HepG2 (cell line): ENCODE measurements at regions not wholly inside any gene's neighbourhood (a gene's known extent, or its start where the extent isn't known, plus 50 kb on each side); places are given as distances from the start of the nearest gene placed in this dataset.
"Not testable (repeated sequence)": the region's sequence is repeated elsewhere in the genome, so short reads cannot be mapped to it uniquely, and the experiment has no call there.

Experiments used
- ATAC-seq: fragments of 200-7000 bp; cut with Tn5 transposase; 3 replicates; pipeline ENCODE4 v1.9.1; 2020; ENCODE audit warnings: mild to moderate bottlenecking, moderate library complexity
- BruUV-seq: library from RNA; stranded (reverse); fragments of 400-500 nt; replicated peaks from 2 replicates; lab custom pipeline; 2021; lab: Mats Ljungman, UMichigan
- CTCF ChIA-PET: fragments of 300-600 bp; formaldehyde crosslinking; extraction: SDS; loops from one replicate; lab custom pipeline; 2021; ENCODE audit warnings: low total read pairs, inconsistent platforms, low intra/inter-chr PET ratio; lab: Yijun Ruan, JAX
- POLR2A ChIA-PET: fragments of 350-600 bp; sonication (Branson Sonifier 250); formaldehyde crosslinking; loops from one replicate; lab custom pipeline; 2020; ENCODE audit warnings: antibody characterized with exemption, inconsistent platforms; lab: Yijun Ruan, JAX
- DNase-seq: peaks from one replicate; pipeline ENCODE4 v3.0.0-alpha.2; 2015; ENCODE audit warnings: low spot score
- FAIRE-seq: peaks from 3 replicates; lab custom pipeline; 2011; peaks lifted over from hg19 to GRCh38; lab: Jason Lieb, UNC
- H2AFZ ChIP-seq: one replicate; pipeline ENCODE4 v1.6.1; 2011; ENCODE audit warnings: low read length, inconsistent platforms
- H3K27ac ChIP-seq: fragments of 300-600 bp; 3 replicates; pipeline ENCODE4 v1.8.0; 2011; ENCODE audit warnings: mixed run types, mild to moderate bottlenecking, mixed read lengths, low read length, inconsistent platforms; ENCODE audit not compliant: insufficient read depth; ENCODE audit errors: extremely low read length
- H3K27me3 ChIP-seq, 2 experiments: fragments of 200-600 bp in 1 of 2; 2 replicates in 1 of 2; 3 replicates in 1 of 2; pipeline versions ENCODE4 v1.6.0 to v1.8.0; 2011; ENCODE audit warnings: low read length in 2 of 2, mild to moderate bottlenecking in 2 of 2, moderate library complexity in 2 of 2, inconsistent platforms in 1 of 2; ENCODE audit not compliant: insufficient read depth in 2 of 2, control insufficient read depth in 1 of 2
- H3K36me3 ChIP-seq, 2 experiments: fragments of 200-600 bp in 1 of 2; replicated peaks in 1 of 2; 2 replicates in 1 of 2; 3 replicates in 1 of 2; pipeline versions ENCODE4 v1.5.1 to v1.8.0; 2011; ENCODE audit warnings: low read length in 2 of 2, inconsistent platforms in 1 of 2; ENCODE audit not compliant: insufficient read depth in 2 of 2, control insufficient read depth in 1 of 2
- H3K4me1 ChIP-seq: 2 replicates; pipeline ENCODE4 v1.5.1; 2012; ENCODE audit warnings: low read length, inconsistent platforms; ENCODE audit not compliant: insufficient read depth
- H3K4me2 ChIP-seq: 2 replicates; pipeline ENCODE4 v1.6.0; 2011; ENCODE audit warnings: low read depth, low read length, inconsistent platforms
- H3K4me3 ChIP-seq, 3 experiments: fragments of 200-600 bp in 1 of 3; sonication (generic), shearing (Covaris generic) in 1 of 3; replicated peaks in 1 of 3; 2 replicates each; pipeline ENCODE4 v1.5.1; 2011 to 2016; ENCODE audit warnings: low read length in 3 of 3, inconsistent platforms in 2 of 3, low read depth in 2 of 3, mild to moderate bottlenecking in 2 of 3, control low read depth in 1 of 3, mixed read lengths in 1 of 3; ENCODE audit not compliant: insufficient read depth in 1 of 3
- H3K79me2 ChIP-seq: one replicate; pipeline ENCODE4 v1.6.1; 2011; ENCODE audit warnings: low read length, inconsistent platforms; ENCODE audit not compliant: insufficient read depth
- H3K9ac ChIP-seq: 2 replicates; pipeline ENCODE4 v1.6.0; 2011; ENCODE audit warnings: mild to moderate bottlenecking, low read depth, low read length, inconsistent platforms; ENCODE audit not compliant: insufficient read depth
- H3K9me3 ChIP-seq: 2 replicates; pipeline ENCODE4 v1.5.1; 2012; ENCODE audit warnings: mild to moderate bottlenecking, low read length
- H4K20me1 ChIP-seq: 2 replicates; pipeline ENCODE4 v1.6.0; 2011; ENCODE audit warnings: inconsistent platforms, mild to moderate bottlenecking, low read length, moderate library complexity; ENCODE audit not compliant: insufficient read depth
- ETV5 ChIP-seq: IDR thresholded peaks from 2 replicates; pipeline ENCODE4 v1.6.1; 2018; ENCODE audit warnings: missing biosample characterization, missing genetic modification reagents, inconsistent platforms, borderline replicate concordance
- HOXA9 ChIP-seq: sonication (generic); formaldehyde crosslinking; IDR thresholded peaks from 2 replicates; pipeline ENCODE4 v1.8.1; 2022; ENCODE audit warnings: missing genetic modification reagents, mild to moderate bottlenecking, moderate library complexity, borderline replicate concordance
- SSRP1 ChIP-seq: IDR thresholded peaks from 2 replicates; pipeline ENCODE4 v1.6.1; 2016; ENCODE audit warnings: control low read depth
- TBX3 ChIP-seq: fragments of 450-650 bp; IDR thresholded peaks from 2 replicates; pipeline ENCODE4 v1.6.1; 2017; ENCODE audit warnings: antibody characterized with exemption, mild to moderate bottlenecking, inconsistent platforms, borderline replicate concordance
- ZNF260 ChIP-seq: sonication (generic); formaldehyde crosslinking; IDR thresholded peaks from 2 replicates; pipeline ENCODE4 v1.4.0; 2020; ENCODE audit warnings: missing genetic modification reagents, low read depth, mild to moderate bottlenecking, borderline replicate concordance
- ZNF672 ChIP-seq: sonication (generic); formaldehyde crosslinking; IDR thresholded peaks from 2 replicates; pipeline ENCODE4 v1.8.1; 2022; ENCODE audit warnings: missing genetic modification reagents
- WGBS: methylation state at CpG from one replicate; pipeline ENCODE4 v1.1.6; 2017; ENCODE audit warnings: low lambda C conversion rate; 5-methylcytosine and 5-hydroxymethylcytosine counted together
- in situ Hi-C: cut with HindIII; loops from 2 replicates; pipeline ENCODE4 v1.10.0; 2017; ENCODE audit warnings: low pct_unique_long_range_greater_than_20kb; ENCODE audit not compliant: extremely low pct_ligation_motif_present
- intact Hi-C: fragments of 100-400 bp; cut with micrococcal nuclease; formaldehyde crosslinking; loops from one replicate; pipeline ENCODE4 v1.10.0; 2022; ENCODE audit not compliant: unreplicated experiment
- TF ChIP-seq, protein P1 (sequence below): sonication (generic); formaldehyde crosslinking; IDR thresholded peaks from 2 replicates; pipeline ENCODE4 v1.8.1; 2023; ENCODE audit warnings: mild to moderate bottlenecking, missing genetic modification reagents, borderline replicate concordance
- TF ChIP-seq, protein P2 (sequence below): sonication (generic); formaldehyde crosslinking; IDR thresholded peaks from 2 replicates; pipeline ENCODE4 v1.4.0; 2020; ENCODE audit warnings: missing genetic modification reagents, borderline replicate concordance

DNA sequence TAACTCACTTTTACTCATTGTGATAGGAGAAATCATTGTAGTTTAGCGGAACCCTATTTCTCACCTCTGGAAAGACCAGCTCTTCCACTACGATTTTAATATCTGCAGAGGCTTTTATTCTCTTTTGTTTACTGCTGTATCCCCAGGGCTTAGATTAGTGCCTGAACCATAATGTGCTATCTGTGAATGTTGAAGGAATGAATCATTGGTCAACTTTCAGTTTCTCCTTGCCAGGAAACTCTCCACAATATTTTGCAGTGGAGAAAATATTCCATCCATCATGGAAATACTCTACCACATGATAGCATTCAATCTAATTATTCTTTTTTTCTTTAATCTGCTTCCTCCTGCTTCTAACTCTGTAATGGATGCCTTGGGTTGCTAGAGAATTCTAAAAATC is 263.5 kb upstream of the PTPRD start (continued):
- no peak for TF ChIP-seq ETV5 (CRISPR knock-in tag)
- no peak for TF ChIP-seq ZNF672
- TF ChIP-seq, protein P1, sequence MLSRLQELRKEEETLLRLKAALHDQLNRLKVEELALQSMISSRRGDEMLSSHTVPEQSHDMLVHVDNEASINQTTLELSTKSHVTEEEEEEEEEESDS (CRISPR knock-in tag): no peak

DNA sequence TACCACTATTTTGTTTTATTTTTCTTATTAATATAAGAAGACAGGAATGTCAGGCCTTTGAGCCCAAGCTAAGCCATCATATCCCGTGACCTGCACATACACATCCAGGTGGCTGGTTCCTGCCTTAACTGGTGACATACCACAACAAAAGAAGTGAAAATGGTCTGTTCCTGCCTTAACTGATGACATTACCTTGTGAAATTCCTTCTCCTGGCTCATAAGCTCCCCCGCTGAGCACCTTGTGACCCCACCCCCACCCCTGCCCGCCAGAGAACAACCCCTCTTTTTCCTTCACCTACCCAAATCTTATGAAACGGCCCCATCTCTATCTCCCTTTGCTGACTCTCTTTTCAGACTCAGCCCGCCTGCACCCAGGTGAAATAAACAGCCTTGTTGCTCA is 277.5 kb upstream of the PTPRD start:
- H3K27ac ChIP-seq, FAIRE-seq, H3K36me3 ChIP-seq, H3K9ac ChIP-seq, POLR2A ChIA-PET, H3K79me2 ChIP-seq, DNase-seq, H3K4me2 ChIP-seq, H3K4me3 ChIP-seq, H3K4me1 ChIP-seq, H4K20me1 ChIP-seq, intact Hi-C loops, in situ Hi-C loops, BruUV-seq, H3K27me3 ChIP-seq, ATAC-seq, CTCF ChIA-PET, H2AFZ ChIP-seq: not testable (repeated sequence)
- H3K9me3 ChIP-seq: peaks cover 59% of the 10 kb centered on the region
- 3% methylated on average over 5 of the region's 5 CpGs for WGBS

DNA sequence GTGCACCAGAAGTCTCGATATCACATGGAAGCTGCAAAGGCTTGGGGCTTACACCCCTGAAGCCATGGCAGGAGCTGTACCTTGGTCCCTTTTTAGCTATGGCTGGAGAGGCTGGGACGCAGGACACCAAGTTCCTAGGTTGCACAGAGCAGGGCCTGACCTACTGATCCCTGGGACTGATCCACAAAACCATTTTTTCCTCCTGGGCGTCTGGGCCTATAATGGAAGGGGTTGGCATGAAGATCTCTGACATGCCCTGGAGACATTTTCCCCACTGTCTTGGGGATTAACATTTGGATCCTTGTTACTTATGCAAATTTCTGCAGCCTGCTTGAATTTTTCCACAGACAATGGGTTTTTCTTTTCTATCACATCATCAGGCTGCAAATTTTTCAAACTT is 286.7 kb upstream of the PTPRD start:
- POLR2A ChIA-PET: no interaction called here
- Histone ChIP-seq H3K27ac (no peak overlapping the region), H3K9me3 (peaks cover 68% of the 10 kb centered on the region), H3K36me3 (no peaks in the 10 kb centered on the region), H3K4me1 (no peaks in the 10 kb centered on the region), H4K20me1 (no peaks in the 10 kb centered on the region), H3K27me3 (no peaks in the 10 kb centered on the region), H2AFZ (no peak overlapping the region), H3K4me3 (no peak overlapping the region), H3K9ac (no peak overlapping the region), H3K79me2 (no peaks in the 10 kb centered on the region), H3K4me2 (no peak overlapping the region)
- no peak for ATAC-seq
- FAIRE-seq: no peak
- WGBS: 0% methylated on average over 1 of the region's 3 CpGs
- TF ChIP-seq HOXA9 (CRISPR knock-in tag): no peak
- no peak for TF ChIP-seq ZNF260 (CRISPR knock-in tag)
- TF ChIP-seq TBX3: no peak
- no peak for TF ChIP-seq SSRP1
- TF ChIP-seq, protein P2, sequence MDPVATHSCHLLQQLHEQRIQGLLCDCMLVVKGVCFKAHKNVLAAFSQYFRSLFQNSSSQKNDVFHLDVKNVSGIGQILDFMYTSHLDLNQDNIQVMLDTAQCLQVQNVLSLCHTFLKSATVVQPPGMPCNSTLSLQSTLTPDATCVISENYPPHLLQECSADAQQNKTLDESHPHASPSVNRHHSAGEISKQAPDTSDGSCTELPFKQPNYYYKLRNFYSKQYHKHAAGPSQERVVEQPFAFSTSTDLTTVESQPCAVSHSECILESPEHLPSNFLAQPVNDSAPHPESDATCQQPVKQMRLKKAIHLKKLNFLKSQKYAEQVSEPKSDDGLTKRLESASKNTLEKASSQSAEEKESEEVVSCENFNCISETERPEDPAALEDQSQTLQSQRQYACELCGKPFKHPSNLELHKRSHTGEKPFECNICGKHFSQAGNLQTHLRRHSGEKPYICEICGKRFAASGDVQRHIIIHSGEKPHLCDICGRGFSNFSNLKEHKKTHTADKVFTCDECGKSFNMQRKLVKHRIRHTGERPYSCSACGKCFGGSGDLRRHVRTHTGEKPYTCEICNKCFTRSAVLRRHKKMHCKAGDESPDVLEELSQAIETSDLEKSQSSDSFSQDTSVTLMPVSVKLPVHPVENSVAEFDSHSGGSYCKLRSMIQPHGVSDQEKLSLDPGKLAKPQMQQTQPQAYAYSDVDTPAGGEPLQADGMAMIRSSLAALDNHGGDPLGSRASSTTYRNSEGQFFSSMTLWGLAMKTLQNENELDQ (CRISPR knock-in tag): no peak
- CTCF ChIA-PET: no interaction called here
- no peak for DNase-seq
- in situ Hi-C loops (no loop called here), intact Hi-C loops (no loop called here)
- BruUV-seq: no TSS peak
